GM13977 (cell line): ENCODE measurements at regions not wholly inside any gene's neighbourhood (a gene's known extent, or its start where the extent isn't known, plus 50 kb on each side); places are given as distances from the start of the nearest gene placed in this dataset.

Source experiments
- DNase-seq: peaks from one replicate; pipeline ENCODE4 v3.0.0; 2012; ENCODE audit warnings: low spot score
- CTCF ChIP-seq: IDR thresholded peaks from 2 replicates; pipeline ENCODE4 v1.5.1; 2012; ENCODE audit warnings: mild to moderate bottlenecking, control low read depth; ENCODE audit not compliant: insufficient read depth; ENCODE audit errors: extremely low read depth, missing control alignments
- in situ Hi-C: fragments of 300-500 bp; cut with MboI; formaldehyde crosslinking; loops from one replicate; pipeline ENCODE4 v1.12.0; 2022; ENCODE audit warnings: low sequenced_read_pairs, low pct_unique_long_range_greater_than_20kb, mixed read lengths, inconsistent platforms; ENCODE audit not compliant: unreplicated experiment

- no peak for DNase-seq
- in situ Hi-C loops: no loop called here
- TF ChIP-seq CTCF: no peak
These were observed 567.5 kb downstream of the TBC1D22A start for GRCh38 chr22:47329727-47330650.

GRCh38 chr22:47328550-47329243, 566.2 kb downstream of the TBC1D22A start:
- no peak for DNase-seq
- in situ Hi-C loops: no loop called here

GRCh38 chr22:47327241-47327640, 564.8 kb downstream of the TBC1D22A start:
- in situ Hi-C loops: no loop called here
- DNase-seq: no peak
- no peak for TF ChIP-seq CTCF

More at GRCh38 chr22:47328550-47329243, 566.2 kb downstream of the TBC1D22A start:
- TF ChIP-seq CTCF: no peak

GRCh38 chr22:47325249-47325648, 562.8 kb downstream of the TBC1D22A start:
- no peak for DNase-seq
- in situ Hi-C loops: no loop called here
- no peak for TF ChIP-seq CTCF

GRCh38 chr22:47324435-47324990, 562.1 kb downstream of the TBC1D22A start:
- in situ Hi-C loops: no loop called here
- DNase-seq: no peak
- no peak for TF ChIP-seq CTCF

GRCh38 chr22:47323518-47323917, 561.1 kb downstream of the TBC1D22A start:
- in situ Hi-C loops: no loop called here
- no peak for TF ChIP-seq CTCF
- no peak for DNase-seq
